B cell (primary cell): ENCODE measurements at regions not wholly inside any gene's neighbourhood (a gene's known extent, or its start where the extent isn't known, plus 50 kb on each side); places are given as distances from the start of the nearest gene placed in this dataset.

Experiments used
- ATAC-seq: fragments of 200-7000 bp; cut with Tn5 transposase; one replicate; pipeline ENCODE4 v1.10.0; 2021; ENCODE audit warnings: low read depth, mild to moderate bottlenecking, moderate number of reproducible peaks, moderate library complexity
- CTCF ChIA-PET: fragments of 350-600 bp; sonication (Branson Sonifier 250); formaldehyde crosslinking; loops from one replicate; lab custom pipeline; 2021; ENCODE audit warnings: antibody characterized with exemption, inconsistent platforms; lab: Charles Lee
- POLR2A ChIA-PET: fragments of 350-600 bp; sonication (Branson Sonifier 250); formaldehyde crosslinking; loops from one replicate; lab custom pipeline; 2021; ENCODE audit warnings: antibody characterized with exemption; lab: Charles Lee
- DNase-seq: peaks from one replicate; pipeline ENCODE4 v3.0.0; 2013
- H2AFZ ChIP-seq: 2 replicates; pipeline ENCODE4 v1.6.1; 2012; ENCODE audit warnings: mild to moderate bottlenecking, low read depth, low read length; ENCODE audit not compliant: insufficient read depth, poor library complexity, severe bottlenecking
- H3K27ac ChIP-seq, 2 donors: 1 replicate in 1 of 2; 2 replicates in 1 of 2; pipeline ENCODE4 v1.5.1; 2012 to 2013; ENCODE audit warnings: low read length in 2 of 2, mild to moderate bottlenecking in 2 of 2, moderate library complexity in 1 of 2
- H3K27me3 ChIP-seq, 4 experiments: fragments of 200-600 bp in 1 of 4; sonication (generic) in 1 of 4; replicated peaks in 1 of 4; 1 replicate in 2 of 4; 2 replicates in 2 of 4; pipeline versions ENCODE4 v1.6.1 to v1.7.0; 2013 to 2016; ENCODE audit warnings: low read length in 3 of 4, mild to moderate bottlenecking in 2 of 4, mixed read lengths in 1 of 4, moderate library complexity in 1 of 4; ENCODE audit not compliant: insufficient read depth in 4 of 4, control insufficient read depth in 3 of 4; ENCODE audit errors: control extremely low read depth in 1 of 4
- H3K36me3 ChIP-seq, 2 experiments: replicated peaks in 1 of 2; 1 replicate in 1 of 2; 2 replicates in 1 of 2; pipeline versions ENCODE4 v1.6.1 to v1.7.1; 2013; ENCODE audit warnings: low read length in 1 of 2; ENCODE audit not compliant: insufficient read depth in 2 of 2, control insufficient read depth in 1 of 2; ENCODE audit errors: control extremely low read depth in 1 of 2, extremely low read depth in 1 of 2
- H3K4me1 ChIP-seq, 2 donors: fragments of 200-600 bp in 1 of 2; sonication (generic) in 1 of 2; 1 replicate in 1 of 2; 2 replicates in 1 of 2; pipeline versions ENCODE4 v1.5.1 to v1.6.1; 2013 to 2017; ENCODE audit warnings: low read length in 2 of 2; ENCODE audit not compliant: control insufficient read depth in 2 of 2, insufficient read depth in 2 of 2
- H3K4me2 ChIP-seq: replicated peaks from 2 replicates; pipeline ENCODE3; 2012; ENCODE audit warnings: mild to moderate bottlenecking, low read depth, low read length; ENCODE audit not compliant: poor library complexity, severe bottlenecking
- H3K4me3 ChIP-seq, 5 experiments: fragments of 200-600 bp in 1 of 5; sonication (generic) in 1 of 5; 1 replicate in 3 of 5; 2 replicates in 2 of 5; pipeline versions ENCODE4 v1.5.1 to v1.7.0; 2011 to 2016; ENCODE audit warnings: low read length in 4 of 5, mild to moderate bottlenecking in 4 of 5, low read depth in 2 of 5, control low read depth in 1 of 5, moderate library complexity in 1 of 5; ENCODE audit not compliant: insufficient read depth in 1 of 5; ENCODE audit errors: control extremely low read depth in 1 of 5, extremely low read depth in 1 of 5
- H3K79me2 ChIP-seq: fragments of 200-600 bp; sonication (generic); one replicate; pipeline ENCODE4 v1.6.0; 2016; ENCODE audit warnings: low read length; ENCODE audit not compliant: control insufficient read depth, insufficient read depth
- H3K9ac ChIP-seq: fragments of 200-600 bp; sonication (generic); 2 replicates; pipeline ENCODE4 v1.6.1; 2017; ENCODE audit warnings: mild to moderate bottlenecking, low read length, moderate library complexity
- H3K9me3 ChIP-seq, 3 donors: one replicate each; pipeline versions ENCODE4 v1.6.1 to v1.7.1; 2013; ENCODE audit warnings: low read length in 2 of 3; ENCODE audit not compliant: control insufficient read depth in 2 of 3, insufficient read depth in 1 of 3; ENCODE audit errors: control extremely low read depth in 1 of 3
- H4K20me1 ChIP-seq: 2 replicates; pipeline ENCODE4 v1.6.0; 2012; ENCODE audit warnings: mild to moderate bottlenecking, low read length; ENCODE audit not compliant: insufficient read depth, control insufficient read depth, poor library complexity, severe bottlenecking
- H3K27ac Mint-ChIP-seq: one replicate; pipeline ENCODE4 v1.8.0; 2021; ENCODE audit warnings: mixed read lengths
- H3K27me3 Mint-ChIP-seq: one replicate; pipeline ENCODE4 v1.8.0; 2021; ENCODE audit warnings: mixed read lengths
- H3K4me1 Mint-ChIP-seq: one replicate; pipeline ENCODE4 v1.8.0; 2021; ENCODE audit warnings: mixed read lengths
- H3K4me3 Mint-ChIP-seq: one replicate; pipeline ENCODE4 v1.8.0; 2021; ENCODE audit warnings: mixed read lengths
- H3K9me3 Mint-ChIP-seq: one replicate; pipeline ENCODE4 v1.8.0; 2022; ENCODE audit warnings: mixed read lengths; ENCODE audit not compliant: insufficient read depth
- EZH2 ChIP-seq: IDR thresholded peaks from 2 replicates; pipeline ENCODE4 v1.6.1; 2012; ENCODE audit warnings: borderline replicate concordance, low read depth, mild to moderate bottlenecking, moderate library complexity, low read length; ENCODE audit not compliant: insufficient read depth, poor library complexity, severe bottlenecking
- intact Hi-C: fragments of 100-400 bp; cut with micrococcal nuclease; formaldehyde crosslinking; loops from one replicate; pipeline ENCODE4 v1.10.0; 2022
- TF ChIP-seq, protein P1 (sequence below): fragments of 200-600 bp; IDR thresholded peaks from one replicate; pipeline ENCODE4 v1.8.0; 2022; ENCODE audit warnings: antibody characterized with exemption, mild to moderate bottlenecking

DNA sequence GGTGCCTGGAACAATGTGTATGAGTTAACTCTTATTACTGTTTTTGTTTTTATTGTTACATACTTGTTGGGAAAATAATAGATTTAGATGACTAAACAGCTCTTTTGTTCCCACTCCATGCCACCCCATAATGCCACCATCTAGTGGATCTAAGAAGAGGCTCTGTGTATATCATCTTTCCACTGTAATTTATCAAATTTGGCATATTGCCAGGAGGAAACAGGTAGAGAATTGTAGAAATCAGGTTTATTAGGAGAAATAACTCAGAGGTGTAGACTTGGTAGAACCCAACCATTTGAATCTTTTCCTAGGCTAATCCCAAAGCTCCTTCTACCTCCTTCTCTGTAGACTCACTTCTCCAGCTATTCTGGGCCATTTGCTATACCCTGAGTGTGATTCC is 150.6 kb downstream of the GATB start:
- CTCF ChIA-PET: no interaction called here
- H3K4me1 Mint-ChIP-seq: no peaks in the 10 kb centered on the region
- no peaks in the 10 kb centered on the region for H3K9me3 Mint-ChIP-seq
- Histone ChIP-seq H3K9me3 (no peaks in the 10 kb centered on the region), H3K9ac (no peak overlapping the region), H3K27ac (no peak overlapping the region), H3K36me3 (no peaks in the 10 kb centered on the region), H3K4me2 (no peak overlapping the region), H2AFZ (no peak overlapping the region), H4K20me1 (no peaks in the 10 kb centered on the region), H3K4me1 (no peaks in the 10 kb centered on the region), H3K4me3 (no peak overlapping the region), H3K79me2 (no peaks in the 10 kb centered on the region), H3K27me3 (peaks cover 0 to 4% (median 2%) of the 10 kb centered on the region in 4 experiments)
- TF ChIP-seq EZH2: no peak
- TF ChIP-seq, protein P1, sequence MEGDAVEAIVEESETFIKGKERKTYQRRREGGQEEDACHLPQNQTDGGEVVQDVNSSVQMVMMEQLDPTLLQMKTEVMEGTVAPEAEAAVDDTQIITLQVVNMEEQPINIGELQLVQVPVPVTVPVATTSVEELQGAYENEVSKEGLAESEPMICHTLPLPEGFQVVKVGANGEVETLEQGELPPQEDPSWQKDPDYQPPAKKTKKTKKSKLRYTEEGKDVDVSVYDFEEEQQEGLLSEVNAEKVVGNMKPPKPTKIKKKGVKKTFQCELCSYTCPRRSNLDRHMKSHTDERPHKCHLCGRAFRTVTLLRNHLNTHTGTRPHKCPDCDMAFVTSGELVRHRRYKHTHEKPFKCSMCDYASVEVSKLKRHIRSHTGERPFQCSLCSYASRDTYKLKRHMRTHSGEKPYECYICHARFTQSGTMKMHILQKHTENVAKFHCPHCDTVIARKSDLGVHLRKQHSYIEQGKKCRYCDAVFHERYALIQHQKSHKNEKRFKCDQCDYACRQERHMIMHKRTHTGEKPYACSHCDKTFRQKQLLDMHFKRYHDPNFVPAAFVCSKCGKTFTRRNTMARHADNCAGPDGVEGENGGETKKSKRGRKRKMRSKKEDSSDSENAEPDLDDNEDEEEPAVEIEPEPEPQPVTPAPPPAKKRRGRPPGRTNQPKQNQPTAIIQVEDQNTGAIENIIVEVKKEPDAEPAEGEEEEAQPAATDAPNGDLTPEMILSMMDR: no peak
- POLR2A ChIA-PET: no interaction called here
- ATAC-seq (no peak), DNase-seq (no peak)
- no peak overlapping the region for H3K27ac Mint-ChIP-seq
- intact Hi-C loops: no loop called here
- peaks cover 7% of the 10 kb centered on the region for H3K27me3 Mint-ChIP-seq
- no peak overlapping the region for H3K4me3 Mint-ChIP-seq

DNA sequence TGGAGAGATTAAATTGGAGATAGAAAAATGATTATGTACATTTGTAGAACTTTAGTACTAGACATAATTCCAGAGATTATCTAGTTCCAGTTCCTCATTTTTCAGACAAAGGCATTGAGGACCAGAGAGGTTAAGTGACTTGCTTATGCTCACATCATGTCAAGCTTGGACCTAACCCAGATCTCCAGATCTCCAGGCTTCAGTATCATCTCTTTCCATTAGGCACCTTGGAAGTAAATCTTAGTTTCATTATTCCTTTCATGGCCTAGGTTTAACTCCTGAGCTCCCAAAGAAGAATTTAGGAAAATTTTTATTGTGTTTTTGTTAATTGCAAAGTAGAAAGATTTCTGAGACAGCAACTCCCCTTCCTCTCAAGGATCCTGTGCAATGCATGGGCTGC is 148.8 kb downstream of the GATB start:
- H3K27me3 Mint-ChIP-seq: peaks cover 7% of the 10 kb centered on the region
- Histone ChIP-seq H2AFZ (no peak overlapping the region), H3K27me3 (peaks cover 0 to 4% (median 2%) of the 10 kb centered on the region in 4 experiments), H3K9me3 (no peaks in the 10 kb centered on the region), H3K9ac (no peak overlapping the region), H4K20me1 (no peaks in the 10 kb centered on the region), H3K36me3 (no peaks in the 10 kb centered on the region), H3K79me2 (no peaks in the 10 kb centered on the region), H3K4me3 (no peak overlapping the region), H3K4me2 (no peak overlapping the region), H3K4me1 (no peaks in the 10 kb centered on the region), H3K27ac (no peak overlapping the region)
- ATAC-seq (no peak), DNase-seq (no peak)
- CTCF ChIA-PET: no interaction called here
- POLR2A ChIA-PET: no interaction called here
- no peaks in the 10 kb centered on the region for H3K9me3 Mint-ChIP-seq
- intact Hi-C loops: no loop called here
- no peak overlapping the region for H3K4me3 Mint-ChIP-seq
- TF ChIP-seq EZH2: no peak
- TF ChIP-seq, protein P1: no peak
- H3K27ac Mint-ChIP-seq: no peak overlapping the region
- H3K4me1 Mint-ChIP-seq: no peaks in the 10 kb centered on the region
